Large intestine (tissue), 3 donors: ENCODE measurements at regions not wholly inside any gene's neighbourhood (a gene's known extent, or its start where the extent isn't known, plus 50 kb on each side); places are given as distances from the start of the nearest gene placed in this dataset.
A peak's percentile ranks its signal among the peaks of the same experiment; 100 is the strongest.

ENCODE experiments used
- DNase-seq, 2 donors: peaks; one replicate each; pipeline versions ENCODE4 v3.0.0 to v3.0.0-alpha.2; 2013
- H3K27ac ChIP-seq: one replicate; pipeline ENCODE4 v1.5.1; 2013; ENCODE audit warnings: low read length
- H3K27me3 ChIP-seq: 2 replicates; pipeline ENCODE4 v1.6.1; 2013; ENCODE audit warnings: low read length; ENCODE audit not compliant: control insufficient read depth, insufficient read depth
- H3K36me3 ChIP-seq: 2 replicates; pipeline ENCODE4 v1.6.1; 2013; ENCODE audit warnings: low read length; ENCODE audit not compliant: control insufficient read depth, insufficient read depth
- H3K4me1 ChIP-seq: one replicate; pipeline ENCODE4 v1.6.1; 2013; ENCODE audit warnings: low read length; ENCODE audit not compliant: control insufficient read depth, insufficient read depth
- H3K4me3 ChIP-seq: one replicate; pipeline ENCODE4 v1.5.1; 2013; ENCODE audit warnings: low read length
- H3K9me3 ChIP-seq: one replicate; pipeline ENCODE4 v1.6.1; 2013; ENCODE audit warnings: mild to moderate bottlenecking, low read depth, low read length, moderate library complexity; ENCODE audit not compliant: control insufficient read depth
- WGBS: methylation state at CpG from one replicate; pipeline ENCODE4 v1.1.5; 2013; ENCODE audit warnings: low lambda C conversion rate; ENCODE audit not compliant: insufficient coverage; 5-methylcytosine and 5-hydroxymethylcytosine counted together

- Histone ChIP-seq H3K27me3 (no peaks in the 10 kb centered on the region), H3K4me3 (no peak overlapping the region), H3K9me3 (no peaks in the 10 kb centered on the region), H3K36me3 (no peaks in the 10 kb centered on the region), H3K27ac (no peak overlapping the region), H3K4me1 (no peaks in the 10 kb centered on the region)
- DNase-seq = no peak
- WGBS = 89% methylated on average over 5 of the region's 9 CpGs
These were observed 820.1 kb upstream of the IGFBP3 start for GRCh38 chr7:46741181-46741580.

- Histone ChIP-seq H3K36me3 (no peaks in the 10 kb centered on the region), H3K27ac (no peak overlapping the region), H3K9me3 (no peaks in the 10 kb centered on the region), H3K27me3 (no peaks in the 10 kb centered on the region), H3K4me3 (no peak overlapping the region), H3K4me1 (no peaks in the 10 kb centered on the region)
- no peak for DNase-seq
- 100% methylated on average over 2 of the region's 5 CpGs for WGBS
These were observed 818.6 kb upstream of the IGFBP3 start for GRCh38 chr7:46739518-46740234.

DNA sequence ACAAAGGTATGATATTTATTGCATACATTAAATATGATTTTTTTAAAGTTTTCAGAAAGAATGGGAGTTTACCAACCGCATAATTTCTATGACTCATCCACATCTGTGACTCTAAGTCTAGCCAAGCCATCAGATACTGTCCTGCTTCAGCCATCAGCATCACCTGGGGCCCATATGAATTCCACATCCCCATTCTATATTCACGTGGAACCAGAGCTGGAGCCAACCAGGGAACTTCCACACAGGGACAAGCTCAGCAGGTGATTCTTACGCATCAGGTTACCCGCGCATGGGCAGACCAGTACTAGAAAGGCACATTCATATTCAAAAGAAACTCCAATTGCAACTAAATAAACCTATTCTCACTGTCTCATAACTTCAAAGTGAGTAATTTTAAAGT, 817.7 kb upstream of the IGFBP3 start:
- 100% methylated on average over 1 of the region's 5 CpGs for WGBS
- Histone ChIP-seq H3K9me3 (no peaks in the 10 kb centered on the region), H3K27me3 (no peaks in the 10 kb centered on the region), H3K27ac (no peak overlapping the region), H3K4me3 (no peak overlapping the region), H3K4me1 (no peaks in the 10 kb centered on the region), H3K36me3 (no peaks in the 10 kb centered on the region)
- DNase-seq = no peak

DNA sequence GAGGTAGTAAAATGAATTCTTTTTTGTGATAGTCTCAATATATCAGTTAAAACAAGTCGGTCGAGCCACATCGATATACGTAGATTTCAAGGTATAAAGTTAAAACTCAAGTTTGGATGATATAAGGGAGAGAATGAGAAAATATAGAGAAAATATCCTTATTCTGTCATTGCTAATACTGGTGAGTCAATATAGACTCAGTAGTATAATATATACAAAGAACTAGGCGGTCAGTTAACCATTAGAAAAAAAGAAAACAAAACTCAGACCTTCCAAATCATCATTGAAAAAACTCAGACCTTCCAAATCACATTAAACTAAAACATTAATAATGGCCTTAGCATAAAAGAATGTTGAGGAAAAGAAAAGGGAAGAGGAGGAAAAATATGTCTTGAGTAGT, 817.1 kb upstream of the IGFBP3 start:
- Histone ChIP-seq H3K27me3 (no peaks in the 10 kb centered on the region), H3K36me3 (no peaks in the 10 kb centered on the region), H3K4me3 (no peak overlapping the region), H3K9me3 (no peaks in the 10 kb centered on the region), H3K27ac (no peak overlapping the region), H3K4me1 (no peaks in the 10 kb centered on the region)
- no peak for DNase-seq
- 100% methylated on average over 4 of the region's 5 CpGs for WGBS

DNA sequence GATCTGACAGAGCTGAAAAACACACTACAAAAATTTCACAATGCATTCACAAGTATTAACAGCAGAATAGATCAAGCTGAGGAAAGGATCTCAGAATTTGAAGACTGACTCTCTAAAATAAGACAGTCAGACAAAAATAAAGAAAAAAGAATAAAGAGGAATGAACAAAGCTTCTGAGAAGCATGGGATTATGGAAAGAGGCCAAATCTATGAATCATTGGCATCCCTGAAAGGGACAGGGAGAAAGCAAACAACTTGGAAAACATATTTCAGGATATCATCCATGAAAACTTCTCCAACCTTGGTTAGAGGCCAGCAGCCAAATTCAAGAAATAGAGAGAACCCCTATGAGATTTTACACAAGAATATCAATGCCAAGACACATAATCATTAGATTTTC, 804.8 kb upstream of the IGFBP3 start:
- H3K9me3 ChIP-seq = no peaks in the 10 kb centered on the region
- no peaks in the 10 kb centered on the region for H3K27me3 ChIP-seq
- H3K4me3 ChIP-seq = no peak overlapping the region
- no peak for DNase-seq
- H3K36me3 ChIP-seq = no peaks in the 10 kb centered on the region
- no peak overlapping the region for H3K27ac ChIP-seq
- peaks cover 5% of the 10 kb centered on the region for H3K4me1 ChIP-seq

DNA sequence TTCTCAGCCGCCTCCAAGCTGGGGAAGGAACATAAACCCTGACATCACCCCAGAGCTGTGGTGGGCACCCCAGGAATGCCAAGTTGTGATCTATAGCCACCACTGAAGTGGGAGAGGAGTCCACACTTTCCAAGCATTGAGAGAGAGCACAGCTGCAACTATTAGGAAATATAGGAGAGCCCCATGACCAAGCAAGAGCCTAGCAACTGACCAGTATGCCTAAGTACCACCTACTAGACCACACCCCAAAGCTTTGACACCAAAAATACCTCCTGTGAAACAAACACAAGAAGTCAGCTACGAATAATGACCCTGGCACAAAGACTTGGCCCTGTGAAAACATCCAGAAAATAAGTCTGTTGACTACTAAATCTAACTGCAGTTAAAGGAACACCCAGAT, 804.1 kb upstream of the IGFBP3 start:
- no peaks in the 10 kb centered on the region for H3K9me3 ChIP-seq
- WGBS = no CpG with 5 or more reads among the region's 2 CpGs
- peaks cover 5% of the 10 kb centered on the region for H3K4me1 ChIP-seq
- H3K36me3 ChIP-seq = no peaks in the 10 kb centered on the region
- no peak overlapping the region for H3K27ac ChIP-seq
- no peak for DNase-seq
- no peaks in the 10 kb centered on the region for H3K27me3 ChIP-seq
- H3K4me3 ChIP-seq = no peak overlapping the region

DNA sequence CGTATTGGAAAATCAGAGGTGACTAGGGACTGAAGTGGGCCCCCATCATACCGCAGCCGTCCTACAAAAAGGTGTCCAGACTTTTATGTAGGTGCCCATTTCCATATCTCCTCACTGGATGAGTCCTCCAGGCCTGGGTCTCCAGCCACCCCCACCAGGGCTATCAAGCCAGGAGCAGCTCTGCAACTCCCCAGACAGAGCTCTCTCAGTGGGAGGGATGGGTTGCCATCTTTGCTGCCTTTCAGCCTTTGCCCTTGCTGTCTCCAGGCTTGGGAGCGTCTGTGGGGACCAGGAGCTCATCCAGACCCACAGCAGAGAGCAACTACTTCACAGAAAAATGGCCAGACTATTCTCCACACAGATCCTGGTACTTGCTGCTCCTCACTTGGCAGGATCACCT, 802.7 kb upstream of the IGFBP3 start:
- WGBS = no CpG with 5 or more reads among the region's 4 CpGs

GRCh38 chr7:46723003-46723402, 801.9 kb upstream of the IGFBP3 start:
- H3K4me3 ChIP-seq = no peak overlapping the region
- peaks cover 5% of the 10 kb centered on the region for H3K4me1 ChIP-seq
- H3K27me3 ChIP-seq = no peaks in the 10 kb centered on the region
- H3K27ac ChIP-seq = no peak overlapping the region
- H3K9me3 ChIP-seq = no peaks in the 10 kb centered on the region
- no CpG with 5 or more reads among the region's 7 CpGs for WGBS
- no peaks in the 10 kb centered on the region for H3K36me3 ChIP-seq
- no peak for DNase-seq

More for the DNA sequence above, 802.7 kb upstream of the IGFBP3 start:
- DNase-seq = no peak
- no peak overlapping the region for H3K4me3 ChIP-seq
- peaks cover 5% of the 10 kb centered on the region for H3K4me1 ChIP-seq
- H3K27ac ChIP-seq = no peak overlapping the region
- H3K9me3 ChIP-seq = no peaks in the 10 kb centered on the region
- no peaks in the 10 kb centered on the region for H3K27me3 ChIP-seq
- no peaks in the 10 kb centered on the region for H3K36me3 ChIP-seq

DNA sequence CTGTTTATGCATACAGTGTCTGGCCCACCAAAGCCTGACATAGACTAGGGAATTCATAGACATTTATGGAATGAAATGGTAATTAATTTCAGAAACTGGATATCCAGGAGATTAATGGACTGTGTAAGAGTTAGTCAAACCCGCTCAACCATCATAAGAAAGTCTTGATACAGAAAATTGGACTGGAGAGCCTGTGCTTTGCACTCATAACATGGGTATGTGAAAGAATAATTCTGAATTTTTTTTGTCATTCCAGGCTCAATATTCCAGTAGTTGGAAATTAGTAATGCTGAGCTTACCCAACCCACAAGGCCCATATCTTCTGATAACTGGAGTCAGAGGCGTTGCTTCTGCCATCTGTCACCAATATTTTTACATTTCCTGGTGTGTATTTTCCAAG, 799.7 kb upstream of the IGFBP3 start:
- 80% methylated on average over 2 of the region's 2 CpGs for WGBS
- Histone ChIP-seq H3K27me3 (no peaks in the 10 kb centered on the region), H3K36me3 (no peaks in the 10 kb centered on the region), H3K9me3 (no peaks in the 10 kb centered on the region), H3K4me1 (peaks cover 5% of the 10 kb centered on the region), H3K27ac (no peak overlapping the region), H3K4me3 (no peak overlapping the region)
- DNase-seq = no peak

DNA sequence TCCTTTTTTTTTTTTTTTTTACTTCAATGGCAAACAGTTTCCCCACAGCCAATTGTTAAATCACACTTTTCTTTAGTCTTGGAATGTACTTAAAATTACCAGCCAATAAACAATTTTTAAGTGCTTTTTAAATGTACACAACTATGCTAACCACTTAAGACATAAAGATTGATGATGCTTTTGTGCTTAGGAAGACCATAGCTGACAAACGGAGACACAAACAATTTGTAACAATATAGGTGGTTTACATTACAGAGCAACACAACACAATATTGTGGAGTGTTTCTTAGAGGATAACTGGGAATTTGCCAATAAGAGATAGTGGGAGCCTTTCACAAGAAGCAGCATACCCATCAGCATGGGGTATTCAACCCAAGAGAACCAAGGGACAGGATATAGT, 798.5 kb upstream of the IGFBP3 start:
- no peaks in the 10 kb centered on the region for H3K9me3 ChIP-seq
- H3K27me3 ChIP-seq = no peaks in the 10 kb centered on the region
- H3K27ac ChIP-seq = no peak overlapping the region
- H3K4me1 ChIP-seq = peaks cover 8% of the 10 kb centered on the region
- no CpG with 5 or more reads among the region's 1 CpG for WGBS
- H3K4me3 ChIP-seq = no peak overlapping the region
- no peaks in the 10 kb centered on the region for H3K36me3 ChIP-seq
- peak in 1 of 2 donors; percentile 22 for DNase-seq

DNA sequence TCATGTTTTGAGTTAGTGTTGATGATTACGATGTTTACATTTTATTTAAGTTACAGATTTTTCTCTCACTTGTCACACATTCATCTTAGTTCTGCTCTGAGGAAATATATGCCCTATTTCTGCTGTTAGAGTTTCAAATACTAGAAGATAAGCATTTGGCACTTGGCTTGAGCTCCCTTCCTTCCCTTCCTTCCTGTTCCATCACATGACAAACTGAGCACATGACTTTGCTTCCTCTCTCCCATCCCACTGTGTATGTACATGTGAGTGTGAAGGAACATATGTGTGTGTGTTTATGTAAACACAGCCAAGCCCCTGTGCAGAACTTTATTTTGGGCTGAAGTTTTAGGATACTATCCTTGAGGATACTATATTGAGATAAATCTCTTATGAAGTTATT, 795.9 kb upstream of the IGFBP3 start:
- no peak for DNase-seq
- peaks cover 12% of the 10 kb centered on the region for H3K4me1 ChIP-seq
- no peak overlapping the region for H3K4me3 ChIP-seq
- no CpG with 5 or more reads among the region's 1 CpG for WGBS
- no peaks in the 10 kb centered on the region for H3K27me3 ChIP-seq
- H3K27ac ChIP-seq = no peak overlapping the region
- H3K36me3 ChIP-seq = no peaks in the 10 kb centered on the region
- H3K9me3 ChIP-seq = no peaks in the 10 kb centered on the region
